Spleen (tissue), 7 donors: ENCODE measurements at regions not wholly inside any gene's neighbourhood (a gene's known extent, or its start where the extent isn't known, plus 50 kb on each side); places are given as distances from the start of the nearest gene placed in this dataset.

Experiments
- POLR2A ChIP-seq, 3 donors: fragments of 450-650 bp; IDR thresholded peaks; one replicate each; pipeline ENCODE4 v1.5.1; 2017; ENCODE audit warnings: antibody characterized with exemption in 3 of 3, mild to moderate bottlenecking in 1 of 3
- TF ChIP-seq, protein P1 (sequence below), 11 experiments: fragments of 200-600 bp in 7 of 11; fragments of 450-650 bp in 4 of 11; sonication (generic) in 4 of 11; IDR thresholded peaks in 8 of 11; conservative IDR thresholded peaks in 3 of 11; 1 replicate in 7 of 11; 2 replicates in 4 of 11; pipeline versions ENCODE4 v1.4.0 to v1.8.0; 2016 to 2021; ENCODE audit warnings: antibody characterized with exemption in 11 of 11, inconsistent platforms in 4 of 11, mild to moderate bottlenecking in 1 of 11
- donor health status: DM: no; HTN: no; CAD: no; lungs with moderate emphysema.
- donor health status: DM: no; HTN: no; CAD: no.
- donor health status: DM: no; HTN: no; CAD: no.

GRCh38 chr5:130976493-130976892 lies 188.6 kb downstream of the HINT1 start:
- TF ChIP-seq, protein P1, sequence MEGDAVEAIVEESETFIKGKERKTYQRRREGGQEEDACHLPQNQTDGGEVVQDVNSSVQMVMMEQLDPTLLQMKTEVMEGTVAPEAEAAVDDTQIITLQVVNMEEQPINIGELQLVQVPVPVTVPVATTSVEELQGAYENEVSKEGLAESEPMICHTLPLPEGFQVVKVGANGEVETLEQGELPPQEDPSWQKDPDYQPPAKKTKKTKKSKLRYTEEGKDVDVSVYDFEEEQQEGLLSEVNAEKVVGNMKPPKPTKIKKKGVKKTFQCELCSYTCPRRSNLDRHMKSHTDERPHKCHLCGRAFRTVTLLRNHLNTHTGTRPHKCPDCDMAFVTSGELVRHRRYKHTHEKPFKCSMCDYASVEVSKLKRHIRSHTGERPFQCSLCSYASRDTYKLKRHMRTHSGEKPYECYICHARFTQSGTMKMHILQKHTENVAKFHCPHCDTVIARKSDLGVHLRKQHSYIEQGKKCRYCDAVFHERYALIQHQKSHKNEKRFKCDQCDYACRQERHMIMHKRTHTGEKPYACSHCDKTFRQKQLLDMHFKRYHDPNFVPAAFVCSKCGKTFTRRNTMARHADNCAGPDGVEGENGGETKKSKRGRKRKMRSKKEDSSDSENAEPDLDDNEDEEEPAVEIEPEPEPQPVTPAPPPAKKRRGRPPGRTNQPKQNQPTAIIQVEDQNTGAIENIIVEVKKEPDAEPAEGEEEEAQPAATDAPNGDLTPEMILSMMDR (IDR thresholded peaks at IDR 0.05 in 8 of 11, conservative IDR thresholded peaks at IDR 0.05 in 3 of 11) = no peak
- TF ChIP-seq POLR2A (IDR thresholded peaks at IDR 0.05) = no peak
